CD14-positive monocyte (primary cell): ENCODE measurements at regions not wholly inside any gene's neighbourhood (a gene's known extent, or its start where the extent isn't known, plus 50 kb on each side); places are given as distances from the start of the nearest gene placed in this dataset.

Experiments used
- DNase-seq, 3 donors: peaks; one replicate each; pipeline ENCODE4 v3.0.0-alpha.2; 2011 to 2022
- H2AFZ ChIP-seq: 2 replicates; pipeline ENCODE4 v1.6.0; 2012; ENCODE audit warnings: mild to moderate bottlenecking, low read depth, low read length, inconsistent platforms; ENCODE audit not compliant: insufficient read depth, poor library complexity, severe bottlenecking
- H3K27ac ChIP-seq, 2 donors: 1 replicate in 1 of 2; 2 replicates in 1 of 2; pipeline ENCODE4 v1.5.1; 2012 to 2013; ENCODE audit warnings: low read length in 2 of 2, control low read depth in 1 of 2, inconsistent platforms in 1 of 2, low read depth in 1 of 2, mild to moderate bottlenecking in 1 of 2
- H3K27me3 ChIP-seq, 2 donors: one replicate each; pipeline versions ENCODE4 v1.6.0 to v1.6.1; 2011 to 2013; ENCODE audit warnings: low read length in 2 of 2; ENCODE audit not compliant: control insufficient read depth in 2 of 2, insufficient read depth in 2 of 2
- H3K36me3 ChIP-seq, 2 donors: replicated peaks in 1 of 2; 1 replicate in 1 of 2; 2 replicates in 1 of 2; pipeline versions ENCODE4 v1.5.1 to v1.6.1; 2012 to 2013; ENCODE audit warnings: low read length in 2 of 2, control low read depth in 1 of 2, inconsistent platforms in 1 of 2, mild to moderate bottlenecking in 1 of 2; ENCODE audit not compliant: insufficient read depth in 2 of 2, control insufficient read depth in 1 of 2
- H3K4me1 ChIP-seq, 2 donors: 1 replicate in 1 of 2; 2 replicates in 1 of 2; pipeline versions ENCODE4 v1.5.1 to v1.6.1; 2012 to 2013; ENCODE audit warnings: low read length in 2 of 2, control low read depth in 1 of 2, inconsistent platforms in 1 of 2, mild to moderate bottlenecking in 1 of 2, moderate library complexity in 1 of 2; ENCODE audit not compliant: insufficient read depth in 2 of 2, control insufficient read depth in 1 of 2
- H3K4me2 ChIP-seq: replicated peaks from 2 replicates; pipeline ENCODE3; 2012; ENCODE audit warnings: low read length, moderate library complexity, mild to moderate bottlenecking; ENCODE audit not compliant: poor library complexity, severe bottlenecking; ENCODE audit errors: extremely low read depth
- H3K4me3 ChIP-seq, 3 experiments: fragments of 200-600 bp in 1 of 3; sonication (generic) in 1 of 3; replicated peaks in 1 of 3; 1 replicate in 2 of 3; 2 replicates in 1 of 3; pipeline ENCODE4 v1.5.1; 2011 to 2013; ENCODE audit warnings: low read length in 3 of 3, mild to moderate bottlenecking in 3 of 3, control low read depth in 2 of 3, low read depth in 2 of 3, inconsistent platforms in 1 of 3, moderate library complexity in 1 of 3
- H3K79me2 ChIP-seq: 2 replicates; pipeline ENCODE4 v1.6.0; 2012; ENCODE audit warnings: mild to moderate bottlenecking, control low read depth, inconsistent platforms, low read length, moderate library complexity; ENCODE audit not compliant: insufficient read depth
- H3K9ac ChIP-seq: 2 replicates; pipeline ENCODE4 v1.6.0; 2017; ENCODE audit warnings: low read length, mild to moderate bottlenecking; ENCODE audit not compliant: insufficient read depth, poor library complexity, severe bottlenecking
- H3K9me3 ChIP-seq, 2 donors: replicated peaks in 1 of 2; 1 replicate in 1 of 2; 2 replicates in 1 of 2; pipeline versions ENCODE4 v1.5.1 to v1.6.1; 2012 to 2013; ENCODE audit warnings: low read length in 2 of 2, control low read depth in 1 of 2; ENCODE audit not compliant: control insufficient read depth in 1 of 2, insufficient read depth in 1 of 2
- H4K20me1 ChIP-seq: 2 replicates; pipeline ENCODE4 v1.6.0; 2012; ENCODE audit warnings: mild to moderate bottlenecking, low read length, control low read depth, moderate library complexity; ENCODE audit not compliant: insufficient read depth
- H3K27ac Mint-ChIP-seq, 7 donors: one replicate each; pipeline ENCODE4 v1.8.0; 2020; ENCODE audit warnings: mild to moderate bottlenecking in 7 of 7, mixed read lengths in 7 of 7, moderate library complexity in 6 of 7, inconsistent platforms in 2 of 7
- H3K27me3 Mint-ChIP-seq, 3 donors: one replicate each; pipeline ENCODE4 v1.8.0; 2021 to 2022; ENCODE audit warnings: low read depth in 3 of 3, mild to moderate bottlenecking in 3 of 3, mixed read lengths in 3 of 3, moderate library complexity in 3 of 3, inconsistent platforms in 1 of 3
- H3K36me3 Mint-ChIP-seq, 2 donors: one replicate each; pipeline ENCODE4 v1.8.0; 2020; ENCODE audit warnings: mixed read lengths in 2 of 2, inconsistent platforms in 1 of 2, mild to moderate bottlenecking in 1 of 2
- H3K4me1 Mint-ChIP-seq: one replicate; pipeline ENCODE4 v1.8.0; 2020; ENCODE audit warnings: mild to moderate bottlenecking, mixed read lengths
- H3K4me3 Mint-ChIP-seq, 2 donors: one replicate each; pipeline ENCODE4 v1.8.0; 2020; ENCODE audit warnings: mild to moderate bottlenecking in 2 of 2, mixed read lengths in 2 of 2, moderate library complexity in 1 of 2
- H3K9me3 Mint-ChIP-seq, 7 donors: one replicate each; pipeline ENCODE4 v1.8.0; 2020 to 2022; ENCODE audit warnings: mixed read lengths in 7 of 7, mild to moderate bottlenecking in 6 of 7, moderate library complexity in 6 of 7, inconsistent platforms in 2 of 7
- CTCF ChIP-seq: fragments of 200-600 bp; IDR thresholded peaks from one replicate; pipeline ENCODE4 v1.8.0; 2022; ENCODE audit warnings: antibody characterized with exemption, mild to moderate bottlenecking
- WGBS: methylation state at CpG from one replicate; pipeline ENCODE4 v1.1.5; 2013; ENCODE audit warnings: missing lambda C conversion rate; ENCODE audit not compliant: insufficient coverage; 5-methylcytosine and 5-hydroxymethylcytosine counted together
- intact Hi-C, 2 donors: fragments of 100-400 bp; cut with micrococcal nuclease; formaldehyde crosslinking; loops; one replicate each; pipeline versions ENCODE4 v1.15.0 to v1.15.1; 2023

DNA sequence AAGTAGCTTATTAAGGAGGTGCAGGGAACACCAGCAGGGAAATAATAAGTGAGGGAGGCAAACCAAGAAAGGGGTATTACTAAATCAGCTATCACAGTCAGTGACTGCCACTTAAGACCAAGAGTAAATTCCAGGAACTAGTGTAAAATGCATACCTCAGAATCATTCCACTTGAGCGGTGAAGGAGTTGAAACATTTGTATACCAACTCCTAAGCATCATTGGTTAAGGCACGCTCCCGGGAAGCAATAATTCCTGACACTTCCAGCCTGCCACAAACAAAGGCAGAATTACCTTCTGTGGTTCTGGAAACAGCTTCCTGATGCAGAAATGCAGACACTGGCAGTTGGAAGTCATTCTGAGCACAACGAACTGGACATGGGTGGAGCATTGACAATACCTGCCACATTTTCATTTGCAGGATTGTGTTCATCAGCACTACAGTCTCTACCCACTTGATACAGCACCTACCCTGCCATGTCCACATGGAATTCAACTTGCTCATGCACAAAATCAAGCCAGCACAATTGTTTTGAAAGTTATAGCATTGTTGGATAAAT, 82.1 kb downstream of the PPP1R2C start:
- Histone ChIP-seq H3K4me2 (no peak overlapping the region), H3K9me3 (no peaks in the 10 kb centered on the region), H3K4me3 (no peak overlapping the region), H2AFZ (no peak overlapping the region), H3K36me3 (no peaks in the 10 kb centered on the region), H3K27ac (no peak overlapping the region), H3K9ac (no peak overlapping the region), H3K27me3 (no peaks in the 10 kb centered on the region), H3K79me2 (no peaks in the 10 kb centered on the region), H3K4me1 (no peaks in the 10 kb centered on the region), H4K20me1 (no peaks in the 10 kb centered on the region)
- no peaks in the 10 kb centered on the region for H3K4me1 Mint-ChIP-seq
- intact Hi-C loops: no loop called here
- no peak for DNase-seq
- peaks cover 0 to 7% (median 0%) of the 10 kb centered on the region in 3 donors for H3K27me3 Mint-ChIP-seq
- no peak overlapping the region for H3K4me3 Mint-ChIP-seq
- H3K9me3 Mint-ChIP-seq: peaks cover 0 to 3% (median 1%) of the 10 kb centered on the region in 7 donors
- no peaks in the 10 kb centered on the region for H3K36me3 Mint-ChIP-seq
- H3K27ac Mint-ChIP-seq: no peak overlapping the region
- TF ChIP-seq CTCF: no peak
- WGBS: 80% methylated on average over 1 of the region's 4 CpGs

DNA sequence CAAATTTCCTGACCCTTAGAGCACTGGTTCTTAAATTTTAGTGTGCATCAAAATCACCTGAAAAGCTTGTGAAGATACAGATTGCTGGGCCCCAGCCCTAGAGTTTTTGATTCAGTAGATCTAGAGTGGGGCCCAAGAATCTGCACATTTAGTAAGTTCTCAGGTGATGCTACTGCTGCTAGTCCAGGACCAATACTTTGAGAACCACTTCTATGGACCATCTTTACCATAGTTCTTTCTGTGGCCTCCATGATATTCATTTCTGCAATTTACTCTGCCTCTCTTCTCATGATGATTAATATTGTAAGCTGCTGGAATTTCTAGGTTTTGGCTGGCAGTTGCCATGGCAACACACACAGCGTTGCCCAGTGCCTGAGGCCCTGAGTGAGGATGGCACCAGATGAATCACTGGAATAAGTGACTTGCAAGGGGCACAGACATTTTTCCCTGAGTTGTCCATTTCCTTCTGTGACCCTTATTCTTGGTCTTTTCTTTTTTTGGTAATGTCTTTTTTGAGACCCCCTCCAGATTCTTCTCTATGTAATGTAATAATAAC, 83.6 kb downstream of the PPP1R2C start:
- Mint-ChIP-seq H3K4me3 (no peak overlapping the region), H3K36me3 (no peaks in the 10 kb centered on the region), H3K9me3 (peaks cover 0 to 3% (median 1%) of the 10 kb centered on the region in 7 donors), H3K27ac (no peak overlapping the region), H3K27me3 (peaks cover 0 to 4% (median 0%) of the 10 kb centered on the region in 3 donors), H3K4me1 (no peaks in the 10 kb centered on the region)
- TF ChIP-seq CTCF: no peak
- no peak overlapping the region for H3K27ac ChIP-seq
- 60% methylated on average over 1 of the region's 1 CpG for WGBS
- DNase-seq: no peak
- no peaks in the 10 kb centered on the region for H3K27me3 ChIP-seq
- no peaks in the 10 kb centered on the region for H3K4me1 ChIP-seq
- no peak overlapping the region for H3K4me3 ChIP-seq
- no peak overlapping the region for H3K4me2 ChIP-seq
- no peak overlapping the region for H3K9ac ChIP-seq
- H3K9me3 ChIP-seq: no peaks in the 10 kb centered on the region
- intact Hi-C loops: no loop called here
- H3K79me2 ChIP-seq: no peaks in the 10 kb centered on the region
- H2AFZ ChIP-seq: no peak overlapping the region
- H3K36me3 ChIP-seq: no peaks in the 10 kb centered on the region
- no peaks in the 10 kb centered on the region for H4K20me1 ChIP-seq
